ENCODE measurements at regions not wholly inside any gene's neighbourhood (a gene's known extent, or its start where the extent isn't known, plus 50 kb on each side); places are given as distances from the start of the nearest gene placed in this dataset.
A peak's percentile ranks its signal among the peaks of the same experiment; 100 is the strongest.
"Not testable (repeated sequence)": the region's sequence is repeated elsewhere in the genome, so short reads cannot be mapped to it uniquely, and the experiment has no call there.

- in situ Hi-C loops (cut with MboI; ENCODE audit: low sequenced_read_pairs, unreplicated experiment); DNase-seq (ENCODE audit: low spot score): not testable (repeated sequence)
Measured at GRCh38 chrX:132302687-132303086, 83.4 kb upstream of the RAP2C start.

- DNase-seq (ENCODE audit: low spot score): no peak
- TF ChIP-seq CTCF (IDR thresholded peaks at IDR 0.05; ENCODE audit: borderline replicate concordance, control extremely low read depth, extremely low read depth, insufficient read depth, missing control alignments): no peak
- in situ Hi-C loops (cut with MboI; ENCODE audit: low sequenced_read_pairs, unreplicated experiment): loop anchor here (10.0 kb wide), 1 partner anchor 300 kb away; no protein-coding TSS in a partner anchor
Measured at GRCh38 chrX:132294776-132295495, 75.7 kb upstream of the RAP2C start.

- in situ Hi-C loops (cut with MboI; ENCODE audit: low sequenced_read_pairs, unreplicated experiment): loop anchor here (10.0 kb wide), 1 partner anchor 301 kb away; no protein-coding TSS in a partner anchor
- no peak for DNase-seq (ENCODE audit: low spot score)
- TF ChIP-seq CTCF (IDR thresholded peaks at IDR 0.05; ENCODE audit: borderline replicate concordance, control extremely low read depth, extremely low read depth, insufficient read depth, missing control alignments): no peak
Measured at GRCh38 chrX:132294192-132294591, 74.9 kb upstream of the RAP2C start.

GRCh38 chrX:132292793-132293192, 73.5 kb upstream of the RAP2C start:
- DNase-seq (ENCODE audit: low spot score): peak; percentile 55
- TF ChIP-seq CTCF (IDR thresholded peaks at IDR 0.05; ENCODE audit: borderline replicate concordance, control extremely low read depth, extremely low read depth, insufficient read depth, missing control alignments): peak; percentile 51
- in situ Hi-C loops (cut with MboI; ENCODE audit: low sequenced_read_pairs, unreplicated experiment): loop anchor here (10.0 kb wide), 1 partner anchor 302 kb away; no protein-coding TSS in a partner anchor

GRCh38 chrX:132277953-132278614, 58.8 kb upstream of the RAP2C start:
- in situ Hi-C loops (cut with MboI; ENCODE audit: low sequenced_read_pairs, unreplicated experiment): no loop called here
- no peak for DNase-seq (ENCODE audit: low spot score)
- TF ChIP-seq CTCF (IDR thresholded peaks at IDR 0.05; ENCODE audit: borderline replicate concordance, control extremely low read depth, extremely low read depth, insufficient read depth, missing control alignments): no peak

- TF ChIP-seq CTCF (IDR thresholded peaks at IDR 0.05; ENCODE audit: borderline replicate concordance, control extremely low read depth, extremely low read depth, insufficient read depth, missing control alignments): no peak
- no peak for DNase-seq (ENCODE audit: low spot score)
- in situ Hi-C loops (cut with MboI; ENCODE audit: low sequenced_read_pairs, unreplicated experiment): no loop called here
Measured at GRCh38 chrX:132272826-132273225, 53.6 kb upstream of the RAP2C start.

- no peak for DNase-seq (ENCODE audit: low spot score)
- in situ Hi-C loops (cut with MboI; ENCODE audit: low sequenced_read_pairs, unreplicated experiment): no loop called here
- no peak for TF ChIP-seq CTCF (IDR thresholded peaks at IDR 0.05; ENCODE audit: borderline replicate concordance, control extremely low read depth, extremely low read depth, insufficient read depth, missing control alignments)
Measured at GRCh38 chrX:132271311-132271778, 52.1 kb upstream of the RAP2C start.

Measured in GM13976 (cell line).